Immature natural killer cell (primary cell): ENCODE measurements at regions not wholly inside any gene's neighbourhood (a gene's known extent, or its start where the extent isn't known, plus 50 kb on each side); places are given as distances from the start of the nearest gene placed in this dataset.
"Not testable (repeated sequence)": the region's sequence is repeated elsewhere in the genome, so short reads cannot be mapped to it uniquely, and the experiment has no call there.

ENCODE experiments used
- DNase-seq, 3 donors: peaks; one replicate each; pipeline ENCODE4 v3.0.0; 2022; ENCODE audit warnings: mixed read lengths in 1 of 3
- H3K27ac Mint-ChIP-seq, 6 donors: one replicate each; pipeline ENCODE4 v1.8.0; 2020; ENCODE audit warnings: mixed read lengths in 6 of 6, mild to moderate bottlenecking in 5 of 6, inconsistent platforms in 4 of 6, moderate library complexity in 3 of 6
- H3K27me3 Mint-ChIP-seq, 3 donors: one replicate each; pipeline ENCODE4 v1.8.0; 2020 to 2021; ENCODE audit warnings: low read depth in 3 of 3, mild to moderate bottlenecking in 3 of 3, mixed read lengths in 3 of 3, moderate library complexity in 3 of 3, inconsistent platforms in 1 of 3
- H3K36me3 Mint-ChIP-seq, 3 donors: one replicate each; pipeline ENCODE4 v1.8.0; 2020; ENCODE audit warnings: mixed read lengths in 3 of 3, inconsistent platforms in 2 of 3, mild to moderate bottlenecking in 2 of 3
- H3K4me1 Mint-ChIP-seq, 2 donors: one replicate each; pipeline ENCODE4 v1.8.0; 2020; ENCODE audit warnings: inconsistent platforms in 2 of 2, mild to moderate bottlenecking in 2 of 2, mixed read lengths in 2 of 2, moderate library complexity in 1 of 2
- H3K4me3 Mint-ChIP-seq, 5 donors: one replicate each; pipeline ENCODE4 v1.8.0; 2020; ENCODE audit warnings: mild to moderate bottlenecking in 5 of 5, mixed read lengths in 5 of 5, inconsistent platforms in 3 of 5, moderate library complexity in 3 of 5
- H3K9me3 Mint-ChIP-seq, 6 donors: one replicate each; pipeline ENCODE4 v1.8.0; 2020; ENCODE audit warnings: mild to moderate bottlenecking in 6 of 6, mixed read lengths in 6 of 6, inconsistent platforms in 4 of 6, moderate library complexity in 3 of 6

- Mint-ChIP-seq H3K27me3 (peaks cover 0 to 4% (median 2%) of the 10 kb centered on the region in 3 donors), H3K27ac (no peak overlapping the region), H3K4me3 (no peak overlapping the region), H3K4me1 (no peaks in the 10 kb centered on the region), H3K9me3 (peaks cover 1 to 24% (median 4%) of the 10 kb centered on the region in 6 donors), H3K36me3 (peaks cover 0 to 4% (median 0%) of the 10 kb centered on the region in 3 donors)
- no peak for DNase-seq
Observed at GRCh38 chr10:36424502-36424901, 700.9 kb upstream of the ANKRD30A start.

DNA sequence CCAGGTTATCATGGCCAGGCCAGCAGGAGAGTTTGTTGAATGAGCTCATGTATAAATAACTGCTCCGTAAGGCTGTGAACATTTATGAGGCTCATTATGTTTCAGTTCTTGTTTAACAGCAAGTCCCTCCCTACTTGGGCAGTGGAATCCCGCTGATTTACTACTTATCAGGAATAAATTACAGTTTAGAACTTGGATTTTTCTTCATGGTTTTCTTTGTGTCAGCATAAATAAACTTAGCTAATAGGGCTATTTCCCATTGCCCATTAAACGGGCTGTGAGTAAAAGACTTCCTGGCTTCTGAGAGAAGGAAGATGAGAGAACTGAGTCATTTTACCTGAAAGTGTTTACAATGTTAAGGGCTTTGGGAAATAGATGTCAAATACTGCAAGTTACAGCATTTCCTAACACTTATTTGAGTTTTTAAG, 701.6 kb upstream of the ANKRD30A start:
- Mint-ChIP-seq H3K36me3 (no peaks in the 10 kb centered on the region), H3K4me1 (no peaks in the 10 kb centered on the region), H3K9me3 (peaks cover 1 to 28% (median 4%) of the 10 kb centered on the region in 6 donors), H3K27ac (no peak overlapping the region), H3K4me3 (no peak overlapping the region), H3K27me3 (peaks cover 0 to 2% (median 1%) of the 10 kb centered on the region in 3 donors)
- DNase-seq, result no peak

- Mint-ChIP-seq H3K27ac (no peak overlapping the region), H3K9me3 (peaks cover 2 to 27% (median 10%) of the 10 kb centered on the region in 6 donors), H3K36me3 (no peaks in the 10 kb centered on the region), H3K4me3 (no peak overlapping the region), H3K4me1 (no peaks in the 10 kb centered on the region), H3K27me3 (no peaks in the 10 kb centered on the region)
- DNase-seq, result no peak
Observed at GRCh38 chr10:36421992-36422391, 703.4 kb upstream of the ANKRD30A start.

GRCh38 chr10:36416513-36416912, 708.9 kb upstream of the ANKRD30A start:
- Mint-ChIP-seq H3K4me1 (no peaks in the 10 kb centered on the region), H3K4me3 (no peak overlapping the region), H3K27me3 (no peaks in the 10 kb centered on the region), H3K27ac (no peak overlapping the region), H3K36me3 (no peaks in the 10 kb centered on the region), H3K9me3 (peaks cover 9 to 31% (median 16%) of the 10 kb centered on the region in 6 donors)
- no peak for DNase-seq

GRCh38 chr10:36412942-36413341, 712.5 kb upstream of the ANKRD30A start:
- Mint-ChIP-seq H3K9me3 (peaks cover 8 to 29% (median 14%) of the 10 kb centered on the region in 6 donors), H3K36me3 (no peaks in the 10 kb centered on the region), H3K27ac (no peak overlapping the region), H3K27me3 (no peaks in the 10 kb centered on the region), H3K4me1 (no peaks in the 10 kb centered on the region), H3K4me3 (no peak overlapping the region)
- no peak for DNase-seq

- not testable (repeated sequence) for H3K4me3 Mint-ChIP-seq, H3K27me3 Mint-ChIP-seq, H3K36me3 Mint-ChIP-seq, DNase-seq, H3K4me1 Mint-ChIP-seq, H3K27ac Mint-ChIP-seq
- peaks cover 2 to 15% (median 5%) of the 10 kb centered on the region in 6 donors for H3K9me3 Mint-ChIP-seq
Observed at GRCh38 chr10:36400238-36400637, 725.2 kb upstream of the ANKRD30A start.

GRCh38 chr10:36393801-36394200, 731.6 kb upstream of the ANKRD30A start:
- DNase-seq, result no peak
- Mint-ChIP-seq H3K27me3 (peaks cover 0 to 3% (median 2%) of the 10 kb centered on the region in 3 donors), H3K9me3 (peaks cover 0 to 23% (median 4%) of the 10 kb centered on the region in 6 donors), H3K27ac (no peak overlapping the region), H3K36me3 (no peaks in the 10 kb centered on the region), H3K4me3 (no peak overlapping the region), H3K4me1 (no peaks in the 10 kb centered on the region)

GRCh38 chr10:36391405-36391804, 734.0 kb upstream of the ANKRD30A start:
- Mint-ChIP-seq H3K36me3 (no peaks in the 10 kb centered on the region), H3K27me3 (peaks cover 0 to 2% (median 2%) of the 10 kb centered on the region in 3 donors), H3K4me3 (no peak overlapping the region), H3K27ac (no peak overlapping the region), H3K4me1 (no peaks in the 10 kb centered on the region), H3K9me3 (peaks cover 2 to 19% (median 5%) of the 10 kb centered on the region in 6 donors)
- DNase-seq, result no peak

DNA sequence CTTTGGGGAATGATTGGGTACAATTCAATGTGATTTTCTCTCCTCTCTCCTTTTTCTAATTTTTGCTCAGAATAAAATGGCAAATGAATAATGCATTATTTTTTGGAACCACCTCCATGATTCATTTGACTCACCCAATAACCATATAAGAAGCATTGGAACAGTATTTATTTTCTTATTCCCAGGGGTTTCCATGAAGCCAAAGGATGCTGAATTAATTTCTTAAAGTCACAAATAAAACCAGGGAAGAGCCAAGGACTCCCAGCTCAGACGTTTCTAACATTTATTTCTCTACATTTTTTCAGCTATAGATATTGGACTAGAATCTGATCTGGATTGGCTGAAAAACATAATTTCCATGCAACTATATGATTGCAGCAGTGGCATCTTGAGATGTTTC, 735.2 kb upstream of the ANKRD30A start:
- Mint-ChIP-seq H3K4me1 (no peaks in the 10 kb centered on the region), H3K36me3 (no peaks in the 10 kb centered on the region), H3K4me3 (no peak overlapping the region), H3K27ac (no peak overlapping the region), H3K27me3 (peaks cover 0 to 2% (median 2%) of the 10 kb centered on the region in 3 donors), H3K9me3 (peaks cover 2 to 21% (median 5%) of the 10 kb centered on the region in 6 donors)
- DNase-seq, result no peak

- Mint-ChIP-seq H3K4me3 (no peak overlapping the region), H3K9me3 (peaks cover 2 to 31% (median 8%) of the 10 kb centered on the region in 6 donors), H3K27me3 (peaks cover 0 to 4% (median 3%) of the 10 kb centered on the region in 3 donors), H3K36me3 (peaks cover 0 to 4% (median 3%) of the 10 kb centered on the region in 3 donors), H3K27ac (no peak overlapping the region), H3K4me1 (peaks cover 9 to 11% of the 10 kb centered on the region in 2 donors)
- DNase-seq, result no peak
Observed at GRCh38 chr10:36388166-36388565, 737.2 kb upstream of the ANKRD30A start.

DNA sequence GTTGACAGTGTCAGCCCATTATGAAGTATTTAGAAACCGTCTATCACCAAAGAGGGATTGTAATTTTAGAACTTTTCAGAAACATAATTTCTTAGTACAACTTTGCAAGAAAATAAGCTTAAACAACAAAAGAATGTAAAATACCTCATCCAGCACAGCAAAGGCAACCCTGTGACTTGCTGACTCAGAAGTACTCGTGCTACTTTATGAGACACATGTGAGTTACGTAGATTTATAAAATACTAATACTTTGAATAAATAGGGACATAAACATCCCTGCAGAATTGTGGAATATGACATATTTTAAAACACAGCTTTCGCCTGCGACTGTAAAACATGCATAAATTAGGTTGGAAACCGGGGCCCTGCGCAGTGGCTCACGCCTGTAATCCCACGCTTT, 739.7 kb upstream of the ANKRD30A start:
- H3K9me3 Mint-ChIP-seq, result peaks cover 2 to 29% (median 9%) of the 10 kb centered on the region in 6 donors
- peaks cover 0 to 3% (median 1%) of the 10 kb centered on the region in 3 donors for H3K27me3 Mint-ChIP-seq
- H3K4me1 Mint-ChIP-seq, result peaks cover 13 to 19% of the 10 kb centered on the region in 2 donors
- DNase-seq, result no peak
- no peak overlapping the region for H3K4me3 Mint-ChIP-seq
- H3K27ac Mint-ChIP-seq, result no peak overlapping the region
- H3K36me3 Mint-ChIP-seq, result peaks cover 0 to 4% (median 3%) of the 10 kb centered on the region in 3 donors

DNA sequence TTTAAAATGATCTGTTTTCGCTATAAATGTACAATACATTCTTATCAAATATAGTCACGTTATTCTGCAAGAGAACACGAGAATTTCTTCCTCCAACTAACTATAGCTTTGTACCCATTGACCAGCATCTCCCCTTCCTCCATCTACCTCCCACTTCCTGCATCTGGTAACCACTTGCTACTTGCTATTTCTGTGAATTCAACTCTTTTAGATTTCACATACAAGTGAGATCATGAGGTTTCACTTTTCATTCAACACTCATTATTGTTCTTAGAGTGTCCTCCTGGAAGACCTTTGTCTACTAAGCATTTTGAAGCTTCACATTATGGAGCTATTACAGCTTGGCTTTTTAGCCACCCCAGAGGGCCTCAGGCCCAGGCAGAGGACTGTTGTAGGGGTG, 741.3 kb upstream of the FZD8 start:
- peaks cover 0 to 3% (median 1%) of the 10 kb centered on the region in 3 donors for H3K27me3 Mint-ChIP-seq
- peak in 2 of 3 donors; percentile 9 to 12 for DNase-seq
- peak overlapping the region; percentile 13 to 80 (median 37) for H3K27ac Mint-ChIP-seq
- peaks cover 13 to 19% of the 10 kb centered on the region in 2 donors for H3K4me1 Mint-ChIP-seq
- peaks cover 2 to 29% (median 8%) of the 10 kb centered on the region in 6 donors for H3K9me3 Mint-ChIP-seq
- peak overlapping the region; percentile 1 to 77 (median 59) for H3K4me3 Mint-ChIP-seq
- H3K36me3 Mint-ChIP-seq, result peaks cover 0 to 4% (median 3%) of the 10 kb centered on the region in 3 donors

DNA sequence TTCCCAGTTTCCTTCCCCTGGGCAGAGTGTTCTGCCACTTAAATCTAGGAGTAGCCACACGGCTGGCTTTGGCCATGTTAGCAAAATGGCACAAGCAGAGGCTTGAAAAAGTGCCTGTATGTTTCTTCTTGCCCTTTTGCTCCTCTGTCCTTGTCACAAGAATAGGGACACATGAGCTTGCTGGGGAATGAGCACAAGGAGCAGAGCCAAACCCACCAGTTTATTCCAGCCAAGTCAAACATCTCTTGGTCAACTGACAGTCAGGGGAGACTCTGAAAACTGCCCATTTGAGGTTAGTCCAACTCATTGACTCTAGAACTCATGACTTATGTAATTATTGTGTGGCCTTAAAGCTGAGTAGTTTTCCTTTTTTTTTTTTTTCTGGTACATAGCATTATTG, 739.7 kb upstream of the FZD8 start:
- Mint-ChIP-seq H3K36me3 (peaks cover 0 to 4% (median 3%) of the 10 kb centered on the region in 3 donors), H3K4me3 (no peak overlapping the region), H3K27me3 (peaks cover 0 to 3% (median 1%) of the 10 kb centered on the region in 3 donors), H3K27ac (no peak overlapping the region), H3K4me1 (peaks cover 13 to 19% of the 10 kb centered on the region in 2 donors), H3K9me3 (peaks cover 2 to 32% (median 8%) of the 10 kb centered on the region in 6 donors)
- DNase-seq, result no peak

DNA sequence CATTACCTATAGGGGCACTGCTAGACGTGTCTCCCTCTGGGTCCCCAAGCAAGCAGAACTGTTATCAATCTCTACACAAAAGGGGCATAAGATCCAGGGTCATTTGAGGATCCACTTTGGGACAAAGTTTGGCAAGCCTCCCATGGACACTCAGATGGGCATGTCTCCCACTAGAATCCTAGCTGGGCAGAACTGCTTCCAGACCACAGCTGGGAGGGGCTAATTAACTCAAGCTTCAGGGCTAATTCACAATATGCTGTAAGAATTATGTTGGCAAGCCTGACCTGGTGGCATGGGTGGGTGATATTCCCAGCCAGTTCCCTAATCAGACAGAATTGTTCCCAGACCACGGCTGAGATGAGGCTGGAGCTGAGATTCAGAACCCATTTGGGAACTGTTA, 738.4 kb upstream of the FZD8 start:
- Mint-ChIP-seq H3K9me3 (peaks cover 2 to 28% (median 9%) of the 10 kb centered on the region in 6 donors), H3K27ac (no peak overlapping the region), H3K4me1 (peaks cover 13 to 19% of the 10 kb centered on the region in 2 donors), H3K4me3 (no peak overlapping the region), H3K36me3 (peaks cover 0 to 4% (median 3%) of the 10 kb centered on the region in 3 donors), H3K27me3 (peaks cover 0 to 3% (median 1%) of the 10 kb centered on the region in 3 donors)
- DNase-seq, result no peak

DNA sequence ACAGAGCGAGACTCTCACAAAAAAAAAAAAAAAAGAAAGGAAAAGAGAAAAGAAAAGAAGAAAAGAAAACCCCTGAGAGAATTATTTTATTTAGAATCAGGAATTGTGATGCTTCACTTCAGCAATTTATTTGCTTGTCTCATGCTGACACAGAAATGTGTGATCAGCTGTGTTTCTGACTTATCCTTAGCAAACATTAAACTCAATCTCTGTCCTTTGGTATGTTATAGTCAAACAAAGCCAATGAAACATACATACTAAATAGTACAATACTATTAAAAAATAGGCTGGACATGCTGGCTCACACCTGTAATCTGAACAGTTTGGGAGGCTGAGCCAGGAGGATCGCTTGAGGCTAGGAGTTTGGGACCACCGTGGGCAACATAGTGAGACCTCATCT, 733.0 kb upstream of the FZD8 start:
- H3K4me3 Mint-ChIP-seq, result no peak overlapping the region
- H3K4me1 Mint-ChIP-seq, result no peaks in the 10 kb centered on the region
- H3K9me3 Mint-ChIP-seq, result peaks cover 0 to 30% (median 8%) of the 10 kb centered on the region in 6 donors
- H3K27me3 Mint-ChIP-seq, result peaks cover 0 to 6% (median 0%) of the 10 kb centered on the region in 3 donors
- no peaks in the 10 kb centered on the region for H3K36me3 Mint-ChIP-seq
- DNase-seq, result no peak
- H3K27ac Mint-ChIP-seq, result no peak overlapping the region
